ENCODE measurements at regions not wholly inside any gene's neighbourhood (a gene's known extent, or its start where the extent isn't known, plus 50 kb on each side); places are given as distances from the start of the nearest gene placed in this dataset.

DNA sequence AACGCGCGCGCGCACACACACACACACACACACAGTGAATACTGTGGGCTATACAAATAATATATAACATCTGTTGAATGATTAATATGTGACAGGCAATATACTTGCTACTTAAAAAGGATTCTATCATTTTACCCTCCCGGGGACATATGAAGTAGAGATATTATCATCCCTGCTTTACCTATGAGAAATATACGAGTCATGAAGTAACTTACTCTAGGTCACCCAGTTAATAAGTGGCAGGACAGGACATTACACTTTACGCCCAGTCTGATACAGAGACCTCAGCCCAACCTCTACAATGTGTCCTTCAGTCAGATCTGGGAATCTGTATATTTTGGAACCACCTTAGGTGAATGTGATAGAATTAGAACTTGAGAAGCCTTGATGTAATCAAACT is 55.4 kb downstream of the CCDC54 start:
- no peak for TF ChIP-seq CTCF (IDR thresholded peaks at IDR 0.05)
- no peak for TF ChIP-seq POLR2A (IDR thresholded peaks at IDR 0.05)
